Ovary (tissue), 3 donors: ENCODE measurements at regions not wholly inside any gene's neighbourhood (a gene's known extent, or its start where the extent isn't known, plus 50 kb on each side); places are given as distances from the start of the nearest gene placed in this dataset.

Experiments
- CTCF ChIP-seq, 3 donors: fragments of 450-650 bp in 2 of 3; fragments of 200-600 bp in 1 of 3; IDR thresholded peaks; one replicate each; pipeline versions ENCODE4 v1.5.1 to v1.8.0; 2016 to 2022; ENCODE audit warnings: antibody characterized with exemption in 3 of 3, mild to moderate bottlenecking in 1 of 3
- EP300 ChIP-seq: sonication (generic); formaldehyde crosslinking; IDR thresholded peaks from one replicate; pipeline ENCODE4 v1.6.1; 2017; ENCODE audit warnings: antibody characterized with exemption
- donor health status: DM: no; HTN: no; CAD: no.

GRCh38 chr2:67204349-67204748 lies 192.8 kb upstream of the ETAA1 start:
- TF ChIP-seq CTCF (IDR thresholded peaks at IDR 0.05) (no peak), EP300 (no peak)
